ENCODE measurements at regions not wholly inside any gene's neighbourhood (a gene's known extent, or its start where the extent isn't known, plus 50 kb on each side); places are given as distances from the start of the nearest gene placed in this dataset.

DNA sequence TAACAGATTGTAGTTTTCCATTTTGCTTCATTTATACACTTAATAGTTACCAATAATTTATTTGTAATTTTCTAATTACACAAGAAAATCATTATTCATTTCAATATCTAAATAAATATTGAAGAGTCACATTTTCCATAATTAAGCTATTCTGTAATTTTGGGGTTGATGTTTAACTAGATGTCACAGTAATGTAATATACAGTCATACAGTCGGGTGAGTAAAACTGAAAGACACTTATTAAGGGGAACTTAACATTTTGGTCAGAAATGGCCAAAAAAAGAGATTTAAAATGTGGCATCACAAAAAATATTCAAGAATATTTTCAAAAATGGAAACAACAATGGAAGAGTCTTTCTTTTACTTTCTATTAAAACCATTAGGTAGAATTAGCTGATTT, 1080.3 kb downstream of the ARAP2 start:
- TF ChIP-seq POLR2A (IDR thresholded peaks at IDR 0.05; ENCODE audit: low read length), result no peak
- TF ChIP-seq GATA1 (IDR thresholded peaks at IDR 0.05; ENCODE audit: low read depth, low read length), result no peak
